DND-41 (cell line): ENCODE measurements at regions not wholly inside any gene's neighbourhood (a gene's known extent, or its start where the extent isn't known, plus 50 kb on each side); places are given as distances from the start of the nearest gene placed in this dataset.

Experiments used
- EZH2 ChIP-seq: IDR thresholded peaks from 3 replicates; pipeline ENCODE4 v1.6.1; 2012; ENCODE audit warnings: borderline replicate concordance, low read depth, mild to moderate bottlenecking, moderate library complexity, low read length, inconsistent platforms; ENCODE audit not compliant: severe bottlenecking
- TF ChIP-seq, protein P1 (sequence below): IDR thresholded peaks from 2 replicates; pipeline ENCODE4 v1.5.1; 2012; ENCODE audit warnings: borderline replicate concordance, low read length, moderate library complexity, mild to moderate bottlenecking; ENCODE audit not compliant: poor library complexity, severe bottlenecking; ENCODE audit errors: extremely low read depth

GRCh38 chrX:17986977-17987376 is 125.9 kb upstream of the RAI2 start:
- TF ChIP-seq, protein P1, sequence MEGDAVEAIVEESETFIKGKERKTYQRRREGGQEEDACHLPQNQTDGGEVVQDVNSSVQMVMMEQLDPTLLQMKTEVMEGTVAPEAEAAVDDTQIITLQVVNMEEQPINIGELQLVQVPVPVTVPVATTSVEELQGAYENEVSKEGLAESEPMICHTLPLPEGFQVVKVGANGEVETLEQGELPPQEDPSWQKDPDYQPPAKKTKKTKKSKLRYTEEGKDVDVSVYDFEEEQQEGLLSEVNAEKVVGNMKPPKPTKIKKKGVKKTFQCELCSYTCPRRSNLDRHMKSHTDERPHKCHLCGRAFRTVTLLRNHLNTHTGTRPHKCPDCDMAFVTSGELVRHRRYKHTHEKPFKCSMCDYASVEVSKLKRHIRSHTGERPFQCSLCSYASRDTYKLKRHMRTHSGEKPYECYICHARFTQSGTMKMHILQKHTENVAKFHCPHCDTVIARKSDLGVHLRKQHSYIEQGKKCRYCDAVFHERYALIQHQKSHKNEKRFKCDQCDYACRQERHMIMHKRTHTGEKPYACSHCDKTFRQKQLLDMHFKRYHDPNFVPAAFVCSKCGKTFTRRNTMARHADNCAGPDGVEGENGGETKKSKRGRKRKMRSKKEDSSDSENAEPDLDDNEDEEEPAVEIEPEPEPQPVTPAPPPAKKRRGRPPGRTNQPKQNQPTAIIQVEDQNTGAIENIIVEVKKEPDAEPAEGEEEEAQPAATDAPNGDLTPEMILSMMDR, result no peak
- TF ChIP-seq EZH2, result no peak
